ENCODE measurements at regions not wholly inside any gene's neighbourhood (a gene's known extent, or its start where the extent isn't known, plus 50 kb on each side); places are given as distances from the start of the nearest gene placed in this dataset.

DNA sequence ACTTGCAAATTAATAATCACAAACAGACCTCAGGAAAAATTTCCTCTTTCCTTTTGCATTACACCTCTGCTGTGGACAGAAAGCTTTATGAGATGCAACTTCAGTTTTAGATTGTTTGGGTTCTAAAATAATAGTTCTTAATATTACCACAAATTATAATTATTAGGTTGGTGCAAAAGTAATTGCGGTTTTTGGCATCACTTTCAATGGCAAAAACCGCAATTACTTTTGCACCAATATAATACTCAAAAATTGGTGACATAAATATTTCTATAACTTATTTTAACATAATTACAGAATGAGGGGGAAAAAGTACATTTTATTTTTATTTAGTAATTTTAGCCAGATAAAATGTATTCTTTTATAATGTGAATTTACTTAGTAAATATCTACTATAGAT lies 804.4 kb upstream of the FAM98A start:
- TF ChIP-seq, protein P1, sequence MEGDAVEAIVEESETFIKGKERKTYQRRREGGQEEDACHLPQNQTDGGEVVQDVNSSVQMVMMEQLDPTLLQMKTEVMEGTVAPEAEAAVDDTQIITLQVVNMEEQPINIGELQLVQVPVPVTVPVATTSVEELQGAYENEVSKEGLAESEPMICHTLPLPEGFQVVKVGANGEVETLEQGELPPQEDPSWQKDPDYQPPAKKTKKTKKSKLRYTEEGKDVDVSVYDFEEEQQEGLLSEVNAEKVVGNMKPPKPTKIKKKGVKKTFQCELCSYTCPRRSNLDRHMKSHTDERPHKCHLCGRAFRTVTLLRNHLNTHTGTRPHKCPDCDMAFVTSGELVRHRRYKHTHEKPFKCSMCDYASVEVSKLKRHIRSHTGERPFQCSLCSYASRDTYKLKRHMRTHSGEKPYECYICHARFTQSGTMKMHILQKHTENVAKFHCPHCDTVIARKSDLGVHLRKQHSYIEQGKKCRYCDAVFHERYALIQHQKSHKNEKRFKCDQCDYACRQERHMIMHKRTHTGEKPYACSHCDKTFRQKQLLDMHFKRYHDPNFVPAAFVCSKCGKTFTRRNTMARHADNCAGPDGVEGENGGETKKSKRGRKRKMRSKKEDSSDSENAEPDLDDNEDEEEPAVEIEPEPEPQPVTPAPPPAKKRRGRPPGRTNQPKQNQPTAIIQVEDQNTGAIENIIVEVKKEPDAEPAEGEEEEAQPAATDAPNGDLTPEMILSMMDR (IDR thresholded peaks at IDR 0.05) = no peak
- TF ChIP-seq EZH2 (IDR thresholded peaks at IDR 0.05) (no peak), EZH2phosphoT487 (IDR thresholded peaks at IDR 0.05) (no peak)

All from neural progenitor cell (in vitro differentiated cells).